WTC11 (cell line): ENCODE measurements at regions not wholly inside any gene's neighbourhood (a gene's known extent, or its start where the extent isn't known, plus 50 kb on each side); places are given as distances from the start of the nearest gene placed in this dataset.

Experiments
- ATAC-seq: fragments of 200-7000 bp; cut with Tn5 transposase; 2 replicates; pipeline ENCODE4 v1.10.0; 2021; ENCODE audit warnings: mild to moderate bottlenecking, moderate library complexity
- CTCF ChIA-PET: fragments of 300-600 bp; sonication (Branson Sonifier 250); formaldehyde crosslinking; loops from one replicate; lab custom pipeline; 2021; ENCODE audit warnings: antibody characterized with exemption; lab: Charles Lee
- POLR2A ChIA-PET: fragments of 350-600 bp; sonication (Branson Sonifier 250); formaldehyde crosslinking; loops from one replicate; lab custom pipeline; 2021; ENCODE audit warnings: antibody characterized with exemption; lab: Charles Lee
- DNase-seq: peaks from one replicate; pipeline ENCODE4 v3.0.0; 2021; ENCODE audit warnings: low spot score
- H3K27ac Mint-ChIP-seq: 2 replicates; pipeline ENCODE4 v1.8.0; 2021; ENCODE audit warnings: mixed read lengths
- H3K27me3 Mint-ChIP-seq: 2 replicates; pipeline ENCODE4 v1.8.0; 2021; ENCODE audit warnings: low read depth, mild to moderate bottlenecking, moderate library complexity, mixed read lengths
- H3K36me3 Mint-ChIP-seq: 2 replicates; pipeline ENCODE4 v1.8.0; 2021; ENCODE audit warnings: mixed read lengths
- H3K4me1 Mint-ChIP-seq: 2 replicates; pipeline ENCODE4 v1.8.0; 2022; ENCODE audit warnings: mixed read lengths
- H3K4me3 Mint-ChIP-seq: 2 replicates; pipeline ENCODE4 v1.8.0; 2021; ENCODE audit warnings: mild to moderate bottlenecking, moderate library complexity, mixed read lengths
- H3K9me3 Mint-ChIP-seq: 2 replicates; pipeline ENCODE4 v1.8.0; 2021; ENCODE audit warnings: mixed read lengths
- ESRRA ChIP-seq: sonication (generic); formaldehyde crosslinking; IDR thresholded peaks from 2 replicates; pipeline ENCODE4 v1.8.1; 2022; ENCODE audit warnings: mild to moderate bottlenecking, missing genetic modification reagents, borderline replicate concordance
- GTF2I ChIP-seq: fragments of 250-450 bp; sonication (Bioruptor Pico); conservative IDR thresholded peaks from 2 replicates; pipeline ENCODE4 v1.4.0; 2021; ENCODE audit warnings: mild to moderate bottlenecking
- KAT7 ChIP-seq: sonication (generic); formaldehyde crosslinking; IDR thresholded peaks from 2 replicates; pipeline ENCODE4 v1.8.1; 2023; ENCODE audit warnings: missing genetic modification reagents, mild to moderate bottlenecking, borderline replicate concordance
- NFYB ChIP-seq: sonication (generic); formaldehyde crosslinking; conservative IDR thresholded peaks from 2 replicates; pipeline ENCODE4 v1.8.0; 2022; ENCODE audit warnings: low read depth, missing genetic modification reagents
- NR1H2 ChIP-seq: sonication (generic); formaldehyde crosslinking; IDR thresholded peaks from 2 replicates; pipeline ENCODE4 v1.9.0; 2021; ENCODE audit warnings: mild to moderate bottlenecking, moderate library complexity, missing genetic modification reagents
- NR3C1 ChIP-seq: sonication (generic); formaldehyde crosslinking; conservative IDR thresholded peaks from 2 replicates; pipeline ENCODE4 v1.8.1; 2023; ENCODE audit warnings: low read depth, mild to moderate bottlenecking, missing genetic modification reagents
- OVOL2 ChIP-seq: fragments of 250-450 bp; sonication (Bioruptor Pico); IDR thresholded peaks from 2 replicates; pipeline ENCODE4 v1.9.0; 2021; ENCODE audit warnings: mild to moderate bottlenecking, borderline replicate concordance
- ZBTB21 ChIP-seq: sonication (generic); formaldehyde crosslinking; IDR thresholded peaks from 2 replicates; pipeline ENCODE4 v1.8.1; 2023; ENCODE audit warnings: mild to moderate bottlenecking, missing genetic modification reagents, borderline replicate concordance
- ZNF232 ChIP-seq: sonication (generic); formaldehyde crosslinking; IDR thresholded peaks from 2 replicates; pipeline ENCODE4 v1.8.0; 2022; ENCODE audit warnings: mild to moderate bottlenecking, missing genetic modification reagents
- ZNF317 ChIP-seq: sonication (generic); formaldehyde crosslinking; IDR thresholded peaks from 2 replicates; pipeline ENCODE4 v1.8.1; 2023; ENCODE audit warnings: low read depth, mild to moderate bottlenecking, moderate library complexity, missing genetic modification reagents, borderline replicate concordance
- ZNF396 ChIP-seq: fragments of 250-450 bp; sonication (Bioruptor Pico); IDR thresholded peaks from 2 replicates; pipeline ENCODE4 v1.8.0; 2021; ENCODE audit warnings: mild to moderate bottlenecking, moderate library complexity, borderline replicate concordance
- ZNF671 ChIP-seq: fragments of 250-450 bp; sonication (Bioruptor Pico); IDR thresholded peaks from 2 replicates; pipeline ENCODE4 v1.8.0; 2021; ENCODE audit warnings: mild to moderate bottlenecking
- TF ChIP-seq, protein P1 (sequence below): sonication (generic); formaldehyde crosslinking; IDR thresholded peaks from 2 replicates; pipeline ENCODE4 v1.8.1; 2022; ENCODE audit warnings: missing genetic modification reagents, borderline replicate concordance
- TF ChIP-seq, protein P2 (sequence below): sonication (generic); formaldehyde crosslinking; IDR thresholded peaks from 2 replicates; pipeline ENCODE4 v1.8.1; 2023; ENCODE audit warnings: mild to moderate bottlenecking, missing genetic modification reagents, moderate library complexity
- TF ChIP-seq, protein P3 (sequence below): fragments of 250-450 bp; sonication (Bioruptor Pico); IDR thresholded peaks from 2 replicates; pipeline ENCODE4 v2.1.2; 2022; ENCODE audit warnings: mild to moderate bottlenecking, moderate library complexity
- TF ChIP-seq, protein P4 (sequence below): sonication (generic); formaldehyde crosslinking; IDR thresholded peaks from 2 replicates; pipeline ENCODE4 v1.8.0; 2022; ENCODE audit warnings: mild to moderate bottlenecking, missing genetic modification reagents
- TF ChIP-seq, protein P5 (sequence below): fragments of 250-450 bp; sonication (Bioruptor Pico); IDR thresholded peaks from 2 replicates; pipeline ENCODE4 v1.9.0; 2021; ENCODE audit warnings: mild to moderate bottlenecking, borderline replicate concordance
- TF ChIP-seq, protein P6 (sequence below): sonication (generic); formaldehyde crosslinking; IDR thresholded peaks from 2 replicates; pipeline ENCODE4 v1.8.0; 2022; ENCODE audit warnings: missing genetic modification reagents

DNA sequence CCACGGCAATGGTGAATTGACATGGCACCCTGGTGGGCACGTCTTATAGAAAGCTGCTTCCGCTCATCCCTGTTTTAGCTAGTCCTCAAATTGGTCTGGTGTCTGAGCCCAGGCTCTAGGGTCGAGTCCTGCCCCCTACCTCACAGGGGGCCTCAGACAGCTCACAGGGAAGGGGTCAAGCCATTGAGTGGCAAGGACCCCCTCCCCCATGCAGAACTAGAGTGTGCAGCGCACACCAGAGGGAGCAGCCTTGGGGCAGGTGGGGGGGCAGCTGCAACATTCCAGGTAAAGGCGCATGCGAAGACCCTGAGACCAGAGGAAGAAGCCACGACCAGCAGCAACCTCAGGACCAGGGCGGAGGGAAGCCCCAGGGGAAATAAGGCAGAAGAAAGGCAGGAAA, 240.4 kb upstream of the PPP2R2D start:
- CTCF ChIA-PET: no interaction called here
- Mint-ChIP-seq H3K4me3 (no peak overlapping the region), H3K4me1 (peaks cover 16% of the 10 kb centered on the region), H3K36me3 (peaks cover 11% of the 10 kb centered on the region; the same call in 1 of the 2 replicates), H3K9me3 (peaks cover 23% of the 10 kb centered on the region), H3K27me3 (peaks cover 7% of the 10 kb centered on the region), H3K27ac (no peak overlapping the region)
- peak; percentile 3 for DNase-seq
- POLR2A ChIA-PET: no interaction called here
- TF ChIP-seq OVOL2 (CRISPR knock-in tag) (no peak), NR1H2 (CRISPR knock-in tag) (no peak), KAT7 (CRISPR knock-in tag) (no peak), ZNF317 (no peak)
- TF ChIP-seq, protein P1, sequence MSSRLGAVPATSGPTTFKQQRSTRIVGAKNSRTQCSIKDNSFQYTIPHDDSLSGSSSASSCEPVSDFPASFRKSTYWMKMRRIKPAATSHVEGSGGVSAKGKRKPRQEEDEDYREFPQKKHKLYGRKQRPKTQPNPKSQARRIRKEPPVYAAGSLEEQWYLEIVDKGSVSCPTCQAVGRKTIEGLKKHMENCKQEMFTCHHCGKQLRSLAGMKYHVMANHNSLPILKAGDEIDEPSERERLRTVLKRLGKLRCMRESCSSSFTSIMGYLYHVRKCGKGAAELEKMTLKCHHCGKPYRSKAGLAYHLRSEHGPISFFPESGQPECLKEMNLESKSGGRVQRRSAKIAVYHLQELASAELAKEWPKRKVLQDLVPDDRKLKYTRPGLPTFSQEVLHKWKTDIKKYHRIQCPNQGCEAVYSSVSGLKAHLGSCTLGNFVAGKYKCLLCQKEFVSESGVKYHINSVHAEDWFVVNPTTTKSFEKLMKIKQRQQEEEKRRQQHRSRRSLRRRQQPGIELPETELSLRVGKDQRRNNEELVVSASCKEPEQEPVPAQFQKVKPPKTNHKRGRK: no peak
- no peak for ATAC-seq

DNA sequence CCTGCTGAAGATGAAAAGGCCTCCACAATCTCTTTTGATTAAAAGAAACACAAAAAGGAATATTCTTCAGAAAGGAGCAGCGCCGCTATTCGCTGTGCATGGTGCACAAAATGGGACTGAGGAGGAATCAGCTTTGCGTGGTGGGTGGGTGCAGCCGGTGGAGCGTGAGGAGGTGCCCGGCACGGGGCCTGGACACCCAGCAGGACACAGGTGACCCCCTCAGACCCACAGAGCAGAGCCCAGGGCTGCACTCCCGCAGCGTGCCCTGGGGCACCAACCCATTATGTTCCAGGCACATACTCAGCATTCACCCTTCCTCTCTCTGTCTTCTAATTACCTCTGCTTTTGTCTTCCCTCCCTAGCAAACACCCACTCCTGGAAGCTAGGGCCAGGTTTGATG, 238.0 kb upstream of the PPP2R2D start:
- DNase-seq (peak; percentile 5), ATAC-seq (peak; percentile 56; the same call in 1 of the 2 replicates)
- Mint-ChIP-seq H3K4me3 (no peak overlapping the region), H3K27ac (no peak overlapping the region), H3K9me3 (peaks cover 23% of the 10 kb centered on the region), H3K27me3 (peaks cover 7% of the 10 kb centered on the region), H3K36me3 (peaks cover 11% of the 10 kb centered on the region; the same call in 1 of the 2 replicates), H3K4me1 (peaks cover 12% of the 10 kb centered on the region)
- TF ChIP-seq ZNF671: no peak
- TF ChIP-seq, protein P2, sequence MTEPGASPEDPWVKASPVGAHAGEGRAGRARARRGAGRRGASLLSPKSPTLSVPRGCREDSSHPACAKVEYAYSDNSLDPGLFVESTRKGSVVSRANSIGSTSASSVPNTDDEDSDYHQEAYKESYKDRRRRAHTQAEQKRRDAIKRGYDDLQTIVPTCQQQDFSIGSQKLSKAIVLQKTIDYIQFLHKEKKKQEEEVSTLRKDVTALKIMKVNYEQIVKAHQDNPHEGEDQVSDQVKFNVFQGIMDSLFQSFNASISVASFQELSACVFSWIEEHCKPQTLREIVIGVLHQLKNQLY (CRISPR knock-in tag): no peak
- TF ChIP-seq NR3C1 (CRISPR knock-in tag): no peak
- TF ChIP-seq, protein P3, sequence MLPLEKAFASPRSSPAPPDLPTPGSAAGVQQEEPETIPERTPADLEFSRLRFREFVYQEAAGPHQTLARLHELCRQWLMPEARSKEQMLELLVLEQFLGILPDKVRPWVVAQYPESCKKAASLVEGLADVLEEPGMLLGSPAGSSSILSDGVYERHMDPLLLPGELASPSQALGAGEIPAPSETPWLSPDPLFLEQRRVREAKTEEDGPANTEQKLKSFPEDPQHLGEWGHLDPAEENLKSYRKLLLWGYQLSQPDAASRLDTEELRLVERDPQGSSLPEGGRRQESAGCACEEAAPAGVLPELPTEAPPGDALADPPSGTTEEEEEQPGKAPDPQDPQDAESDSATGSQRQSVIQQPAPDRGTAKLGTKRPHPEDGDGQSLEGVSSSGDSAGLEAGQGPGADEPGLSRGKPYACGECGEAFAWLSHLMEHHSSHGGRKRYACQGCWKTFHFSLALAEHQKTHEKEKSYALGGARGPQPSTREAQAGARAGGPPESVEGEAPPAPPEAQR (CRISPR knock-in tag): no peak
- TF ChIP-seq, protein P4, sequence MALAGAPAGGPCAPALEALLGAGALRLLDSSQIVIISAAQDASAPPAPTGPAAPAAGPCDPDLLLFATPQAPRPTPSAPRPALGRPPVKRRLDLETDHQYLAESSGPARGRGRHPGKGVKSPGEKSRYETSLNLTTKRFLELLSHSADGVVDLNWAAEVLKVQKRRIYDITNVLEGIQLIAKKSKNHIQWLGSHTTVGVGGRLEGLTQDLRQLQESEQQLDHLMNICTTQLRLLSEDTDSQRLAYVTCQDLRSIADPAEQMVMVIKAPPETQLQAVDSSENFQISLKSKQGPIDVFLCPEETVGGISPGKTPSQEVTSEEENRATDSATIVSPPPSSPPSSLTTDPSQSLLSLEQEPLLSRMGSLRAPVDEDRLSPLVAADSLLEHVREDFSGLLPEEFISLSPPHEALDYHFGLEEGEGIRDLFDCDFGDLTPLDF (CRISPR knock-in tag): no peak
- no peak for TF ChIP-seq NFYB (CRISPR knock-in tag)
- TF ChIP-seq ESRRA (CRISPR knock-in tag): no peak
- TF ChIP-seq GTF2I (CRISPR knock-in tag): no peak
- TF ChIP-seq, protein P5, sequence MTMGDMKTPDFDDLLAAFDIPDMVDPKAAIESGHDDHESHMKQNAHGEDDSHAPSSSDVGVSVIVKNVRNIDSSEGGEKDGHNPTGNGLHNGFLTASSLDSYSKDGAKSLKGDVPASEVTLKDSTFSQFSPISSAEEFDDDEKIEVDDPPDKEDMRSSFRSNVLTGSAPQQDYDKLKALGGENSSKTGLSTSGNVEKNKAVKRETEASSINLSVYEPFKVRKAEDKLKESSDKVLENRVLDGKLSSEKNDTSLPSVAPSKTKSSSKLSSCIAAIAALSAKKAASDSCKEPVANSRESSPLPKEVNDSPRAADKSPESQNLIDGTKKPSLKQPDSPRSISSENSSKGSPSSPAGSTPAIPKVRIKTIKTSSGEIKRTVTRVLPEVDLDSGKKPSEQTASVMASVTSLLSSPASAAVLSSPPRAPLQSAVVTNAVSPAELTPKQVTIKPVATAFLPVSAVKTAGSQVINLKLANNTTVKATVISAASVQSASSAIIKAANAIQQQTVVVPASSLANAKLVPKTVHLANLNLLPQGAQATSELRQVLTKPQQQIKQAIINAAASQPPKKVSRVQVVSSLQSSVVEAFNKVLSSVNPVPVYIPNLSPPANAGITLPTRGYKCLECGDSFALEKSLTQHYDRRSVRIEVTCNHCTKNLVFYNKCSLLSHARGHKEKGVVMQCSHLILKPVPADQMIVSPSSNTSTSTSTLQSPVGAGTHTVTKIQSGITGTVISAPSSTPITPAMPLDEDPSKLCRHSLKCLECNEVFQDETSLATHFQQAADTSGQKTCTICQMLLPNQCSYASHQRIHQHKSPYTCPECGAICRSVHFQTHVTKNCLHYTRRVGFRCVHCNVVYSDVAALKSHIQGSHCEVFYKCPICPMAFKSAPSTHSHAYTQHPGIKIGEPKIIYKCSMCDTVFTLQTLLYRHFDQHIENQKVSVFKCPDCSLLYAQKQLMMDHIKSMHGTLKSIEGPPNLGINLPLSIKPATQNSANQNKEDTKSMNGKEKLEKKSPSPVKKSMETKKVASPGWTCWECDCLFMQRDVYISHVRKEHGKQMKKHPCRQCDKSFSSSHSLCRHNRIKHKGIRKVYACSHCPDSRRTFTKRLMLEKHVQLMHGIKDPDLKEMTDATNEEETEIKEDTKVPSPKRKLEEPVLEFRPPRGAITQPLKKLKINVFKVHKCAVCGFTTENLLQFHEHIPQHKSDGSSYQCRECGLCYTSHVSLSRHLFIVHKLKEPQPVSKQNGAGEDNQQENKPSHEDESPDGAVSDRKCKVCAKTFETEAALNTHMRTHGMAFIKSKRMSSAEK (CRISPR knock-in tag): no peak
- TF ChIP-seq ZNF232 (CRISPR knock-in tag): no peak
- TF ChIP-seq, protein P6, sequence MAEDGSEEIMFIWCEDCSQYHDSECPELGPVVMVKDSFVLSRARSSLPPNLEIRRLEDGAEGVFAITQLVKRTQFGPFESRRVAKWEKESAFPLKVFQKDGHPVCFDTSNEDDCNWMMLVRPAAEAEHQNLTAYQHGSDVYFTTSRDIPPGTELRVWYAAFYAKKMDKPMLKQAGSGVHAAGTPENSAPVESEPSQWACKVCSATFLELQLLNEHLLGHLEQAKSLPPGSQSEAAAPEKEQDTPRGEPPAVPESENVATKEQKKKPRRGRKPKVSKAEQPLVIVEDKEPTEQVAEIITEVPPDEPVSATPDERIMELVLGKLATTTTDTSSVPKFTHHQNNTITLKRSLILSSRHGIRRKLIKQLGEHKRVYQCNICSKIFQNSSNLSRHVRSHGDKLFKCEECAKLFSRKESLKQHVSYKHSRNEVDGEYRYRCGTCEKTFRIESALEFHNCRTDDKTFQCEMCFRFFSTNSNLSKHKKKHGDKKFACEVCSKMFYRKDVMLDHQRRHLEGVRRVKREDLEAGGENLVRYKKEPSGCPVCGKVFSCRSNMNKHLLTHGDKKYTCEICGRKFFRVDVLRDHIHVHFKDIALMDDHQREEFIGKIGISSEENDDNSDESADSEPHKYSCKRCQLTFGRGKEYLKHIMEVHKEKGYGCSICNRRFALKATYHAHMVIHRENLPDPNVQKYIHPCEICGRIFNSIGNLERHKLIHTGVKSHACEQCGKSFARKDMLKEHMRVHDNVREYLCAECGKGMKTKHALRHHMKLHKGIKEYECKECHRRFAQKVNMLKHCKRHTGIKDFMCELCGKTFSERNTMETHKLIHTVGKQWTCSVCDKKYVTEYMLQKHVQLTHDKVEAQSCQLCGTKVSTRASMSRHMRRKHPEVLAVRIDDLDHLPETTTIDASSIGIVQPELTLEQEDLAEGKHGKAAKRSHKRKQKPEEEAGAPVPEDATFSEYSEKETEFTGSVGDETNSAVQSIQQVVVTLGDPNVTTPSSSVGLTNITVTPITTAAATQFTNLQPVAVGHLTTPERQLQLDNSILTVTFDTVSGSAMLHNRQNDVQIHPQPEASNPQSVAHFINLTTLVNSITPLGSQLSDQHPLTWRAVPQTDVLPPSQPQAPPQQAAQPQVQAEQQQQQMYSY (CRISPR knock-in tag): no peak
- no peak for TF ChIP-seq ZNF396 (CRISPR knock-in tag)
- TF ChIP-seq ZBTB21 (CRISPR knock-in tag): no peak
- ChIA-PET POLR2A (no interaction called here), CTCF (no interaction called here)
